H1 (cell line): ENCODE measurements at regions not wholly inside any gene's neighbourhood (a gene's known extent, or its start where the extent isn't known, plus 50 kb on each side); places are given as distances from the start of the nearest gene placed in this dataset.

Experiments used
- CTCF ChIA-PET: fragments of 300-600 bp; sonication (Branson Sonifier 250); formaldehyde crosslinking; loops from one replicate; lab custom pipeline; 2021; ENCODE audit not compliant: partially characterized antibody; lab: Charles Lee
- POLR2A ChIA-PET: fragments of 300-600 bp; sonication (Branson Sonifier 250); formaldehyde crosslinking; loops from one replicate; lab custom pipeline; 2021; ENCODE audit warnings: inconsistent platforms; ENCODE audit not compliant: partially characterized antibody; lab: Charles Lee
- DNase-seq, 2 experiments: peaks; one replicate each; pipeline versions ENCODE4 v3.0.0 to v3.0.0-alpha.2; 2010 to 2022; ENCODE audit warnings: low spot score in 2 of 2, low read depth in 1 of 2, mixed read lengths in 1 of 2
- FAIRE-seq: peaks from 2 replicates; lab custom pipeline; 2011; peaks lifted over from hg19 to GRCh38; lab: Jason Lieb, UNC
- H2AFZ ChIP-seq: 2 replicates; pipeline ENCODE4 v1.8.1; 2012; ENCODE audit warnings: low read length, inconsistent platforms
- H2AK5ac ChIP-seq: 2 replicates; pipeline ENCODE4 v1.6.1; 2013; ENCODE audit warnings: low read depth, low read length
- H2BK120ac ChIP-seq: replicated peaks from 2 replicates; pipeline ENCODE3; 2013; ENCODE audit warnings: low read depth, low read length, inconsistent platforms
- H2BK12ac ChIP-seq: 2 replicates; pipeline ENCODE4 v1.6.1; 2013; ENCODE audit warnings: low read depth, low read length
- H2BK15ac ChIP-seq: 2 replicates; pipeline ENCODE4 v1.6.1; 2013; ENCODE audit warnings: low read length
- H2BK20ac ChIP-seq: 2 replicates; pipeline ENCODE4 v1.6.1; 2013; ENCODE audit warnings: low read length
- H2BK5ac ChIP-seq: 2 replicates; pipeline ENCODE4 v1.6.1; 2013; ENCODE audit warnings: low read depth, low read length
- H3K14ac ChIP-seq: 2 replicates; pipeline ENCODE4 v1.6.1; 2013; ENCODE audit warnings: inconsistent platforms; ENCODE audit not compliant: insufficient read length
- H3K18ac ChIP-seq: 2 replicates; pipeline ENCODE4 v1.6.1; 2013; ENCODE audit warnings: low read length; ENCODE audit errors: extremely low read depth
- H3K23ac ChIP-seq: 2 replicates; pipeline ENCODE4 v1.6.1; 2013; ENCODE audit warnings: inconsistent platforms; ENCODE audit not compliant: insufficient read length
- H3K23me2 ChIP-seq: 2 replicates; pipeline ENCODE4 v1.6.1; 2013; ENCODE audit warnings: low read depth, low read length
- H3K27ac ChIP-seq: 2 replicates; pipeline ENCODE4 v1.6.1; 2011; ENCODE audit warnings: low read depth, low read length, inconsistent platforms
- H3K27me3 ChIP-seq, 4 experiments: replicated peaks in 1 of 4; 1 replicate in 1 of 4; 2 replicates in 3 of 4; pipeline versions ENCODE4 v1.6.1 to v1.8.1; 2011 to 2013; ENCODE audit warnings: low read length in 3 of 4, mild to moderate bottlenecking in 3 of 4, inconsistent platforms in 2 of 4, mixed read lengths in 2 of 4, moderate library complexity in 1 of 4; ENCODE audit not compliant: control insufficient read depth in 3 of 4, insufficient read depth in 3 of 4; ENCODE audit errors: extremely low read depth in 1 of 4
- H3K36me3 ChIP-seq, 4 experiments: 2 replicates each; pipeline versions ENCODE4 v1.6.1 to v1.8.1; 2011 to 2013; ENCODE audit warnings: mild to moderate bottlenecking in 4 of 4, low read length in 3 of 4, moderate library complexity in 2 of 4, control low read depth in 1 of 4, inconsistent platforms in 1 of 4; ENCODE audit not compliant: insufficient read depth in 4 of 4, control insufficient read depth in 2 of 4
- H3K4ac ChIP-seq: replicated peaks from 2 replicates; pipeline ENCODE3; 2013; ENCODE audit warnings: low read length, low read depth, mixed read lengths, inconsistent platforms; ENCODE audit not compliant: insufficient read length
- H3K4me1 ChIP-seq, 4 experiments: replicated peaks in 1 of 4; 1 replicate in 1 of 4; 2 replicates in 3 of 4; pipeline versions ENCODE4 v1.6.1 to v1.8.1; 2011 to 2013; ENCODE audit warnings: low read length in 3 of 4, inconsistent platforms in 2 of 4, mixed read lengths in 1 of 4; ENCODE audit not compliant: insufficient read depth in 4 of 4, control insufficient read depth in 3 of 4
- H3K4me2 ChIP-seq, 2 experiments: 2 replicates each; pipeline versions ENCODE4 v1.6.1 to v1.8.1; 2011 to 2013; ENCODE audit warnings: low read depth in 2 of 2, low read length in 2 of 2, control low read depth in 1 of 2, inconsistent platforms in 1 of 2, mild to moderate bottlenecking in 1 of 2; ENCODE audit not compliant: insufficient read depth in 1 of 2
- H3K4me3 ChIP-seq, 4 experiments: fragments of 200-600, 300-600 bp in 1 of 4; sonication (generic), shearing (Covaris generic), sonication (Bioruptor Twin) in 1 of 4; 2 replicates each; pipeline versions ENCODE4 v1.5.1 to v1.8.1; 2011 to 2016; ENCODE audit warnings: low read length in 4 of 4, low read depth in 3 of 4, control low read depth in 2 of 4, inconsistent platforms in 2 of 4, mild to moderate bottlenecking in 2 of 4, mixed read lengths in 1 of 4, moderate library complexity in 1 of 4; ENCODE audit not compliant: insufficient read depth in 2 of 4; ENCODE audit errors: extremely low read depth in 1 of 4
- H3K56ac ChIP-seq: replicated peaks from 2 replicates; pipeline ENCODE3; 2013; ENCODE audit warnings: low read depth, mild to moderate bottlenecking, mixed read lengths, low read length, inconsistent platforms; ENCODE audit not compliant: insufficient read length
- H3K79me1 ChIP-seq: 2 replicates; pipeline ENCODE4 v1.6.1; 2013; ENCODE audit warnings: low read depth, low read length, control low read depth
- H3K79me2 ChIP-seq, 2 experiments: 2 replicates each; pipeline versions ENCODE4 v1.6.1 to v1.8.1; 2012 to 2013; ENCODE audit warnings: low read length in 2 of 2, mild to moderate bottlenecking in 2 of 2, inconsistent platforms in 1 of 2; ENCODE audit not compliant: insufficient read depth in 2 of 2, control insufficient read depth in 1 of 2
- H3K9ac ChIP-seq, 4 experiments: replicated peaks in 1 of 4; 1 replicate in 1 of 4; 2 replicates in 3 of 4; pipeline versions ENCODE4 v1.6.1 to v1.8.1; 2011 to 2013; ENCODE audit warnings: low read depth in 3 of 4, low read length in 3 of 4, control low read depth in 2 of 4, mild to moderate bottlenecking in 2 of 4, moderate library complexity in 2 of 4, inconsistent platforms in 1 of 4; ENCODE audit errors: extremely low read depth in 1 of 4
- H3K9me3 ChIP-seq, 2 experiments: 2 replicates each; pipeline versions ENCODE4 v1.6.1 to v1.8.1; 2012 to 2013; ENCODE audit warnings: mild to moderate bottlenecking in 2 of 2, moderate library complexity in 2 of 2, control low read depth in 1 of 2, inconsistent platforms in 1 of 2, low read depth in 1 of 2, low read length in 1 of 2, mixed read lengths in 1 of 2; ENCODE audit not compliant: insufficient read depth in 2 of 2
- H4K20me1 ChIP-seq, 2 experiments: replicated peaks in 1 of 2; 2 replicates each; pipeline versions ENCODE3 to v1.8.1; 2011 to 2013; ENCODE audit warnings: inconsistent platforms in 2 of 2, low read length in 2 of 2, mild to moderate bottlenecking in 1 of 2; ENCODE audit not compliant: insufficient read depth in 2 of 2, control insufficient read depth in 1 of 2
- H4K5ac ChIP-seq: 2 replicates; pipeline ENCODE4 v1.6.1; 2013; ENCODE audit warnings: low read length, low read depth, mixed read lengths, inconsistent platforms; ENCODE audit not compliant: insufficient read length
- H4K8ac ChIP-seq: 2 replicates; pipeline ENCODE4 v1.8.0; 2013; ENCODE audit warnings: mild to moderate bottlenecking, moderate library complexity, low read length, inconsistent platforms; ENCODE audit not compliant: insufficient read depth; ENCODE audit errors: extremely low read depth
- H4K91ac ChIP-seq: replicated peaks from 2 replicates; pipeline ENCODE3; 2013; ENCODE audit warnings: low read length, mixed read lengths, inconsistent platforms; ENCODE audit not compliant: insufficient read length
- FOSL1 ChIP-seq: IDR thresholded peaks from 2 replicates; pipeline ENCODE4 v1.6.1; 2011; ENCODE audit warnings: mild to moderate bottlenecking, low read depth, low read length, moderate library complexity; ENCODE audit not compliant: insufficient read depth
- KDM1A ChIP-seq: fragments of 200-600, 300-600 bp; sonication (generic); IDR thresholded peaks from 2 replicates; pipeline ENCODE4 v1.7.1; 2016; ENCODE audit warnings: mild to moderate bottlenecking, low read length, borderline replicate concordance
- MAFK ChIP-seq: IDR thresholded peaks from 2 replicates; pipeline ENCODE4 v1.6.1; 2012; ENCODE audit warnings: low read depth, mild to moderate bottlenecking, improper control_type of control experiment, low read length
- POU5F1 ChIP-seq: IDR thresholded peaks from 2 replicates; pipeline ENCODE4 v1.6.1; 2011; ENCODE audit warnings: low read depth, mild to moderate bottlenecking, low read length, moderate library complexity
- SP1 ChIP-seq: IDR thresholded peaks from 2 replicates; pipeline ENCODE4 v1.6.1; 2011; ENCODE audit warnings: low read depth, low read length
- SRF ChIP-seq: IDR thresholded peaks from 2 replicates; pipeline ENCODE4 v1.6.1; 2011; ENCODE audit warnings: mild to moderate bottlenecking, low read depth, low read length, moderate library complexity
- TAF7 ChIP-seq: optimal IDR thresholded peaks from 2 replicates; pipeline ENCODE3; 2011; ENCODE audit warnings: low read depth, mild to moderate bottlenecking, inconsistent platforms, low read length, moderate library complexity, borderline replicate concordance
- USF2 ChIP-seq: IDR thresholded peaks from 2 replicates; pipeline ENCODE4 v1.6.1; 2011; ENCODE audit warnings: low read length, improper control_type of control experiment
- WGBS, 2 experiments: shearing (Covaris generic) in 1 of 2; methylation state at CpG; one replicate each; pipeline versions ENCODE4 v1.1.6 to v1.1.7; 2013 to 2015; ENCODE audit warnings: low lambda C conversion rate in 2 of 2, mixed read lengths in 2 of 2, inconsistent platforms in 1 of 2, low coverage in 1 of 2, missing lambda C conversion rate in 1 of 2; ENCODE audit not compliant: insufficient replicate concordance in 2 of 2, insufficient coverage in 1 of 2, insufficient read length in 1 of 2; ENCODE audit errors: extremely low coverage in 1 of 2, missing lambda C conversion rate in 1 of 2; 5-methylcytosine and 5-hydroxymethylcytosine counted together

GRCh38 chr9:84138541-84138940 is 157.9 kb downstream of the RMI1 start:
- no peak overlapping the region for H2BK20ac ChIP-seq
- FAIRE-seq (no peak), DNase-seq (no peak)
- H3K56ac ChIP-seq: no peak overlapping the region
- POLR2A ChIA-PET: interaction anchor here (2.0 kb wide), 1 partner anchor 172 kb away, joined by 4 read pairs; no protein-coding TSS in a partner anchor
- peaks cover 0 to 9% (median 2%) of the 10 kb centered on the region in 4 experiments; a peak in 2 of 7 replicates for H3K4me1 ChIP-seq
- no peak overlapping the region for H3K4me2 ChIP-seq
- H2BK120ac ChIP-seq: no peak overlapping the region
- WGBS, 2 experiments: 88% methylated on average over 4 of the region's 4 CpGs; no CpG with 5 or more reads in 1 of the 2 experiments
- no peaks in the 10 kb centered on the region for H3K79me2 ChIP-seq
- no peak overlapping the region for H2BK12ac ChIP-seq
- H3K36me3 ChIP-seq: no peaks in the 10 kb centered on the region
- H2BK5ac ChIP-seq: no peak overlapping the region
- CTCF ChIA-PET: interaction anchor here (1.6 to 2.1 kb wide), 2 partner anchors 35 to 123 kb away, joined by 4 to 5 read pairs; no protein-coding TSS in a partner anchor
- H3K4ac ChIP-seq: no peak overlapping the region
- no peak overlapping the region for H3K4me3 ChIP-seq
- no peak overlapping the region for H3K18ac ChIP-seq
- no peak for TF ChIP-seq FOSL1
- TF ChIP-seq USF2: no peak
- no peak for TF ChIP-seq SRF
- no peak for TF ChIP-seq POU5F1
- no peak for TF ChIP-seq MAFK
- TF ChIP-seq KDM1A: no peak
- TF ChIP-seq SP1: no peak
- TF ChIP-seq TAF7: no peak
- no peak overlapping the region for H2BK15ac ChIP-seq
- H3K9ac ChIP-seq: no peak overlapping the region; a peak in 1 of 7 replicates
- H3K27ac ChIP-seq: no peak overlapping the region
- no peak overlapping the region for H4K5ac ChIP-seq
- no peaks in the 10 kb centered on the region; the same call in 1 of the 2 replicates for H3K23me2 ChIP-seq
- no peak overlapping the region for H2AK5ac ChIP-seq
- H4K20me1 ChIP-seq: no peaks in the 10 kb centered on the region
- H3K9me3 ChIP-seq: no peaks in the 10 kb centered on the region
- no peak overlapping the region for H3K14ac ChIP-seq
- no peak overlapping the region for H2AFZ ChIP-seq
- H3K27me3 ChIP-seq: peaks cover 0 to 24% (median 12%) of the 10 kb centered on the region in 4 experiments; a peak in 6 of 7 replicates
- no peak overlapping the region for H3K23ac ChIP-seq
- H3K79me1 ChIP-seq: no peaks in the 10 kb centered on the region
- no peak overlapping the region for H4K8ac ChIP-seq
- H4K91ac ChIP-seq: no peak overlapping the region
